ENCODE measurements at regions not wholly inside any gene's neighbourhood (a gene's known extent, or its start where the extent isn't known, plus 50 kb on each side); places are given as distances from the start of the nearest gene placed in this dataset.

- no peak for DNase-seq (ENCODE audit: low read depth, low spot score)
Measured at GRCh38 chr3:95350049-95350448, 1287.2 kb downstream of the NSUN3 start.

GRCh38 chr3:95351158-95351557 lies 1288.3 kb downstream of the NSUN3 start:
- no peak for DNase-seq (ENCODE audit: low read depth, low spot score)

GRCh38 chr3:95352471-95352870 lies 1289.6 kb downstream of the NSUN3 start:
- no peak for DNase-seq (ENCODE audit: low read depth, low spot score)

- no peak for DNase-seq (ENCODE audit: low read depth, low spot score)
Measured at GRCh38 chr3:95354489-95354888, 1291.6 kb downstream of the NSUN3 start.

GRCh38 chr3:95356764-95357501 lies 1294.1 kb downstream of the NSUN3 start:
- no peak for DNase-seq (ENCODE audit: low read depth, low spot score)

GRCh38 chr3:95387242-95388021 lies 1324.6 kb downstream of the NSUN3 start:
- DNase-seq (ENCODE audit: low read depth, low spot score): no peak

- no peak for DNase-seq (ENCODE audit: low read depth, low spot score)
Measured at GRCh38 chr3:95389725-95390313, 1327.0 kb downstream of the NSUN3 start.

- DNase-seq (ENCODE audit: low read depth, low spot score): no peak
Measured at GRCh38 chr3:95394286-95394685, 1331.4 kb downstream of the NSUN3 start.

GRCh38 chr3:95399585-95399984 lies 1336.7 kb downstream of the NSUN3 start:
- DNase-seq (ENCODE audit: low read depth, low spot score): no peak

- no peak for DNase-seq (ENCODE audit: low read depth, low spot score)
Measured at GRCh38 chr3:95401693-95402092, 1338.8 kb downstream of the NSUN3 start.

- DNase-seq (ENCODE audit: low read depth, low spot score): no peak
Measured at GRCh38 chr3:95407709-95408463, 1345.0 kb downstream of the NSUN3 start.

GRCh38 chr3:95408464-95408862 lies 1345.6 kb downstream of the NSUN3 start:
- no peak for DNase-seq (ENCODE audit: low read depth, low spot score)

- DNase-seq (ENCODE audit: low read depth, low spot score): no peak
Measured at GRCh38 chr3:95418251-95418650, 1355.4 kb downstream of the NSUN3 start.

GRCh38 chr3:95424279-95424678 lies 1361.4 kb downstream of the NSUN3 start:
- no peak for DNase-seq (ENCODE audit: low read depth, low spot score)

GRCh38 chr3:95434491-95434890 lies 1371.6 kb downstream of the NSUN3 start:
- DNase-seq (ENCODE audit: low read depth, low spot score): no peak

GRCh38 chr3:95437409-95437808 lies 1374.5 kb downstream of the NSUN3 start:
- no peak for DNase-seq (ENCODE audit: low read depth, low spot score)

GRCh38 chr3:95438274-95438673 lies 1375.4 kb downstream of the NSUN3 start:
- no peak for DNase-seq (ENCODE audit: low read depth, low spot score)

- DNase-seq (ENCODE audit: low read depth, low spot score): no peak
Measured at GRCh38 chr3:95442766-95443165, 1371.6 kb upstream of the EPHA6 start.

- no peak for DNase-seq (ENCODE audit: low read depth, low spot score)
Measured at GRCh38 chr3:95449841-95450240, 1364.6 kb upstream of the EPHA6 start.

GRCh38 chr3:95453242-95453641 lies 1361.2 kb upstream of the EPHA6 start:
- DNase-seq (ENCODE audit: low read depth, low spot score): no peak

- no peak for DNase-seq (ENCODE audit: low read depth, low spot score)
Measured at GRCh38 chr3:95456835-95457234, 1357.6 kb upstream of the EPHA6 start.

GRCh38 chr3:95459706-95460105 lies 1354.7 kb upstream of the EPHA6 start:
- DNase-seq (ENCODE audit: low read depth, low spot score): no peak
